ENCODE measurements at regions not wholly inside any gene's neighbourhood (a gene's known extent, or its start where the extent isn't known, plus 50 kb on each side); places are given as distances from the start of the nearest gene placed in this dataset.
"Not testable (repeated sequence)": the region's sequence is repeated elsewhere in the genome, so short reads cannot be mapped to it uniquely, and the experiment has no call there.

GRCh38 chr11:81987829-81988472 is 745.7 kb downstream of the FAM181B start:
- no peak for DNase-seq (ENCODE audit: low read depth in 2 of 2)

GRCh38 chr11:81986556-81987161 is 747.0 kb downstream of the FAM181B start:
- no peak for DNase-seq (ENCODE audit: low read depth in 2 of 2)

- DNase-seq (ENCODE audit: low read depth in 2 of 2) = no peak
These were observed 754.2 kb downstream of the FAM181B start for GRCh38 chr11:81979448-81979847.

DNA sequence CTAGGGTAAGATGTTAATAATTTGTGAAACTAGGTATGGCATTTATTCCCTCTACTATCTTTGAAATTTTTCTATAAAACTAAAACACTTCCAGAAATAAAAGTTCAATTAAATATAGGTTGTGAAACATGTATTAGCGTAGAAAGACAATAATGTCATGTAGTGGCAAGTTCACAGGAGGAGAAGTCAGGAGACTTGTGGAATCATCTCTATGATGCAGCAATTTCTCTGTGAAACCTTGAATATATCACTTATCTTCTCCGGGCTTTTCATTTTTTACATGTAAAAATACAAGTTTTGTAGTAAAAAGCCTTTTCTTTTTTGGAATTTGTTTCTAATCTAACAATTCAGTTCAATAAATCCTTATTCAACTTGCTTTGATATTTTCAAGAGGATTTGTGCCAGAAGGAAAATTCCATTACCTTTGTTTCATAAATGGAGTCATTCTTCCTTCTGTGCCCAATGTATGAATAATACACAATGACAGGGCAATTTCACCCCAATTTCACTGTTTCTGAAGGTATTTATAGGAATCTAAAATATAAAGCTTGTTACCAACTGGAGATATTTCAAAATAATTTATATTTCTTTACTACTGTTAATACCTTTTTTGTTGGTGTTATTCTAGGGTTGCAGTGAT is 758.3 kb downstream of the FAM181B start:
- no peak for DNase-seq (ENCODE audit: low read depth in 2 of 2)

DNA sequence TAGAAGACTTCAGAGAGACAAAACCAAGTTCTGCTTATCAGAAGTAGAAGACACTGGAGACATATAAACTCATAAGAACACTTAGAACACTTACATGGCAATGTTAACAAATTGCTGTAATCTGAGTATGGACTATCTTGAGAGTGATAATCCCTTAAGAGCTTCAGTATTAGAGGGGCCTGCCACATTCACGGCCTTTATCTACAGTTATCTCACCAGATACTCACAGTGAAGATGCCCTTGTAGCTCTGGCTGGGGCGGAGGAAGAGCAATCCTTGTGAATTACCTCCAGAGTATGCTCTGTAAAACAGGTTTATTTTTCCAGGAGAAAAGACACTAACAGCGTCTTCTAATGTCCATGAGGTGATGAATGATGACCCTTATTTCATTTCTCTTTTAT is 762.8 kb downstream of the FAM181B start:
- no peak for DNase-seq (ENCODE audit: low read depth in 2 of 2)

GRCh38 chr11:81967242-81967641 is 766.4 kb downstream of the FAM181B start:
- DNase-seq (ENCODE audit: low read depth in 2 of 2) = no peak

DNA sequence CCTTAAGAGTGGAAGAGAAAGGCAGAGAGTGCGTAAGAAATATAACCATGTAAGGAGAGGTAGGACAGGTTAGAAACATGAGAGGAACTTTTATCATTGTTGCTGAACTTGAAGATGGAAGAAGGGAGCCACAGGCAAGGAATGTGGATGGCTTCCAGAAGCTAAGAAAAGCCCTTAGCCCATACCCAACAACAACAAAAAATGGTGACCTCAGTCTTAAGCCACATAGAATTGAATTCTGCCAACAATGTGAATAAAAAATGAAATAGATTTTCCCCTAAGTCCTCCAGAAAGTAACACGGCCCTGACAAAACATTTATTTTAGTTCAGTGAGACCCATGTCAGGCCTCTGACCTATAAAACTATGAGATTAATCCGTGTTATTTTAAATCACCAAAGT is 767.3 kb downstream of the FAM181B start:
- DNase-seq (ENCODE audit: low read depth in 2 of 2) = no peak

DNA sequence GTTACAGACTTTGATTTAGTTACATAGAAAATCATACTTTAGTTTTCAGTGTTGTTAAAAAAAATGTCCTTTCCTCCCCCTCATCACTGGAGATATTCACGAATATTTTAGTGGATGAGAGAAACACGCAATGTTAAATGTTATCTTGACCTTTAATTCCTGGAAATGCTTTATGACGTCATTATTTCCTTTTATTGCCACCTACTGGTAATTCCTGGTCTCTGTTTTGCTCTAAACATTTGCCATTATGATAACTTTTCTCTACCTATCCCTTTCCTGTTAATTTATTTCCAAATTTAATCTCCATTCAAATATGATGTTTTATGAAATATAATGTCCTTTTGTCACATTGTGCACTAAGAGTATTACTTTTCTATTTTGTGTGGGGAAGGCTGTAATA is 770.6 kb downstream of the FAM181B start:
- no peak for DNase-seq (ENCODE audit: low read depth in 2 of 2)

- no peak for DNase-seq (ENCODE audit: low read depth in 2 of 2)
These were observed 773.2 kb downstream of the FAM181B start for GRCh38 chr11:81960443-81960842.

DNA sequence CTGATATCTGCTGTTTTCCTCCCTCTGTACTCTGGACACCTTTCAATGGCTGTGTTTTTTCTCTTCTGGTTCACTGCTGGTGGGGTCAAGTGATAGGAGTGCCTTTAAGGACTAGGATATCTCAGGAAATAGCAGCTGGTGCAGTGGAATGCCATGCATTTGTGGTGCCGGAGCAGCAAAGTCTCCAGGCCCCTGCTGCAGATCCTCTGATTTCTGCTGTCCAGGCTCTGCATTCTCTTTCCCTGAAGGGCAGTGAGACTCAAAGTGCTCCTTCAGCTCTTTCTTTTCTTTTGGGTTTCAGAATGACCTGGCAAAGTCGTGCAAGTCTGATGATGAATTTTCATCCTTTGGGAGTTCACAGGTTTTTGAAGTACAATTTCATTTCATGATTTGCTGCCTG is 774.3 kb downstream of the FAM181B start:
- DNase-seq (ENCODE audit: low read depth in 2 of 2) = no peak

DNA sequence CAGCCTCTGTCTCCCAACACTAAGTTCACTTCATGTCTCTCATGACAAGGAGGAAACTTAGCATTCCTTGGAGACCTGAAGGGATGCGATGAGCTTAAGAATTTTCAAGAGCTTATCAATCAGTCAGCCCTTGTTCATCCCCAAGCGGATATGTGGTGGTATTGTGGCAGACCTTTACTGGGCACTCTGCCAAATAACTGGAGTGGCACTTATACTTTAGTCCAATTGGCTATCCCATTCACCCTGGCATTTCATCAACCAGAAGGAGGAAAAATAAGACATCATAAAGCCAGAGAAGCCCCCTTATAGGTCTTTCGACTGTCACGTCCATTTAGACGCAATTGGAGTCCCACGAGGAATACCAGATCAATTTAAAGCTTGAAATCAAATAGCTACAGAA is 779.4 kb downstream of the FAM181B start:
- DNase-seq (ENCODE audit: low read depth in 2 of 2) = not testable (repeated sequence)

DNA sequence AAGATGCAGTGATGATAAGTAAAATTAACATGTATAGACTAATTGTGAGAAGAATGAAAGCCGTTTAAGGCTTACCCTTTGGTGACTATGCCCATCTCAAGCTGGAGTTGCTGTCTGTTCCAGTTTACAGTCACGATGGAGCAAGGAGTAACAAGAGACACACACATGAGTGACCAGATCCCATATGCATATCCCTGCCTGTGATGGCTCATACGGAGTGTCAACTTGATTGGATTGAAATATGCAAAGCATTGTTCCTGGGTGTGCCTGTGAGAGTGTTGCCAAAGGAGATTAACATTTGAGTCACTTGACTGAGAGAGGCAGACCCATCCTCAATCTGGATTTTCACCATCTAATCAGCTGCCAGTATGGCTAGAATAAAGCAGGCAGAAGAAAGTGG is 786.8 kb downstream of the FAM181B start:
- DNase-seq (ENCODE audit: low read depth in 2 of 2) = no peak

GRCh38 chr11:81942646-81943045 is 791.0 kb downstream of the FAM181B start:
- no peak for DNase-seq (ENCODE audit: low read depth in 2 of 2)

DNA sequence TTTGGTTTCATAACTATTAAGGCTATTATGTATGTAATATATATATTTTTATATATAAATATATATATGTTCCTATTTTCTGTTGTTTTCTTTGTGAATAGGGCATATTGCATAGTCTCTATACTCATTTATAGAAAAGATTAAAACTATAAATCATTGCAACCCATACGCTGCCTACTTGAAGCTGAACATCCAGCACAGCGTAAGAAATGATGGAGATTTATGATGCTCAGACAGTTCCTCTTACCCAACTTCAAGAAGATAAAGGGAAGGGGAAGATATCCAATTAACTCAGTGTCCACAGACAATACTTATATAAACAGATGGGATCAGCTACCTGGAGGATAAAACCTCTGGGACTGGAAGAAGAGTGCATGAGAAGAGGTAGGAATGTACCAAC is 791.7 kb downstream of the FAM181B start:
- no peak for DNase-seq (ENCODE audit: low read depth in 2 of 2)

- no peak for DNase-seq (ENCODE audit: low read depth in 2 of 2)
These were observed 801.4 kb downstream of the FAM181B start for GRCh38 chr11:81932303-81932702.

DNA sequence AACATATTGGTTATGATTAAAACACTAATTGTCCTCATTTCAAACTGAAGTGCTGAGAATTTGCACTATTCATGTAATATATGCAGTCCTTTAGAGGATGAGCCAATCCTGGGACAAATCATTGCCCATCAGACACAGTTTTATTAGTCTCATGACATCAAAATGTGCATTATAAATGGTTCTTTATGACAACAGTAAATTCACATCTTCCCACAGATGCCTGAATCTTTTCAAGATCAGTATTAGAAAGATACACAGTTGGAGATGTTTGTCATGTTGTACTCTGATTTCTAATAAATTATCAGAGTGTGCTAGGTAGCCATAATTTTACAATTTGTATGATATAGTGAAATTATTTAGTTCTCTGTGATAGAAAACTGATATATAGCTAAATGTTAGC is 813.5 kb downstream of the FAM181B start:
- DNase-seq (ENCODE audit: low read depth in 2 of 2) = no peak

GRCh38 chr11:81916451-81916850 is 817.2 kb downstream of the FAM181B start:
- no peak for DNase-seq (ENCODE audit: low read depth in 2 of 2)

- no peak for DNase-seq (ENCODE audit: low read depth in 2 of 2)
These were observed 818.6 kb downstream of the FAM181B start for GRCh38 chr11:81915045-81915444.

DNA sequence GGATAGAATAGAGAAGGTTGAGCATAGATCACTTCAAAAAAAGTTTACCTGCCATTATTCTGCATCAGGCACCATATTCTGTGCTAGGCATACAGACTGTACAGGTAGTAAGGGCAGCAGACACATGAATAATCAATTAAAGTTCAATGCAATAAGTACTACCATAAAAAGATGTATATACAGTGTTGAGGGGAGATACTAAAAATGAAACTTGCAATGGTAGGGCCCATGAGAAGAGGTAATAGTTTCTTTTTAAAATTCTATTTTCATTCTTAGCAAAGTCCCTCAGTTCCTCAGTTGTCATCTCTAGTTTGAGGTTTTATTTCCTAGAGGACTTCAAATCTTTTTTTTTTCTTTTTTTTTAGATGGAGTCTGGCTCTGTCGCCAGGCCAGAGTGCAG is 819.9 kb downstream of the FAM181B start:
- no peak for DNase-seq (ENCODE audit: low read depth in 2 of 2)

DNA sequence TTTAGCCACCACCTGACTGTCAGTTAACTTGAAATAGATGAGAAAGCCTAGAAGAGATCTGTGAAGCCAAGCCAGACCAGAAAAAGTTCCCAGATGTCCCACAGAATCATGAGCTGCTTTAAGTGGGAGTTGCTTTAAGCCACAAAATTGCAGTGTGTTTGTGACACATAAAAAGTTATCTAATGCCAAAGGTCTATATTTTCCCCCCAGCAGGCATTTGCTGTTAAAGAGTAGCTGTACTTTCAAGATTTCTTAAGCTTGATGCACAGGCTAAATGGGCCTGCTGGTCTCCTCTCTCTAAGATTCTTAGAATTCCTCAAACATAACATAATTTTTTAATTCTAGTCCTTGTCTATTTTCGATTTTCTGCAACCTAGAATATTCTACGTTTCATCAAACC is 825.7 kb downstream of the FAM181B start:
- DNase-seq (ENCODE audit: low read depth in 2 of 2) = no peak

GRCh38 chr11:81899156-81899555 is 834.5 kb downstream of the FAM181B start:
- no peak for DNase-seq (ENCODE audit: low read depth in 2 of 2)

- no peak for DNase-seq (ENCODE audit: low read depth in 2 of 2)
These were observed 836.0 kb downstream of the FAM181B start for GRCh38 chr11:81897639-81898038.

DNA sequence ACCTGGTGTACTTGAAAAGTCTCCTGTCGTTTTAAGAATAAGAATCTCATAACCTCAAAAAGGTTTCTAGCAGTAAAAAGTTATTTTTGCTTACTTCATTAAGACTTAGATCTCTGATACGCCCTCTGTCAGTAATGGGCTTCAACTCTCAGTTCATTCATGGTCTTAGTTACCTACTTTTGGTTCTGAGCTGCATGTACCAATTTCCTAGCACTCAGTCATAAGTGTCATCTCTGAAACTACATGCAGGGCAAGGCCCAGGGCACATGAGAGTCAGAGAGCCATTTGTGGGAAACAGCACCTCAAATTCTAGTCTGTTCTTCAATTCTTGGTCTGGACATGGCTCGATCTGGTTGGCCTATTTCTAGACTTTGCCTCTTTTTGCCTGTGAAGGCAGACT is 838.4 kb downstream of the FAM181B start:
- no peak for DNase-seq (ENCODE audit: low read depth in 2 of 2)
